Tibial nerve (tissue), 4 donors: ENCODE measurements at regions not wholly inside any gene's neighbourhood (a gene's known extent, or its start where the extent isn't known, plus 50 kb on each side); places are given as distances from the start of the nearest gene placed in this dataset.

Experiments
- EP300 ChIP-seq, 2 donors: sonication (generic); formaldehyde crosslinking; IDR thresholded peaks; one replicate each; pipeline ENCODE4 v1.6.1; 2017; ENCODE audit warnings: antibody characterized with exemption in 2 of 2, mild to moderate bottlenecking in 1 of 2
- POLR2A ChIP-seq, 2 donors: fragments of 450-650 bp; IDR thresholded peaks; one replicate each; pipeline ENCODE4 v1.6.1; 2017; ENCODE audit warnings: antibody characterized with exemption in 2 of 2, mild to moderate bottlenecking in 2 of 2, moderate library complexity in 2 of 2
- TF ChIP-seq, protein P1 (sequence below), 5 experiments: fragments of 200-600 bp in 3 of 5; fragments of 450-650 bp in 2 of 5; sonication (generic) in 3 of 5; IDR thresholded peaks; one replicate each; pipeline ENCODE4 v1.5.1; 2016 to 2019; ENCODE audit warnings: antibody characterized with exemption in 5 of 5, mild to moderate bottlenecking in 3 of 5, moderate library complexity in 2 of 5

DNA sequence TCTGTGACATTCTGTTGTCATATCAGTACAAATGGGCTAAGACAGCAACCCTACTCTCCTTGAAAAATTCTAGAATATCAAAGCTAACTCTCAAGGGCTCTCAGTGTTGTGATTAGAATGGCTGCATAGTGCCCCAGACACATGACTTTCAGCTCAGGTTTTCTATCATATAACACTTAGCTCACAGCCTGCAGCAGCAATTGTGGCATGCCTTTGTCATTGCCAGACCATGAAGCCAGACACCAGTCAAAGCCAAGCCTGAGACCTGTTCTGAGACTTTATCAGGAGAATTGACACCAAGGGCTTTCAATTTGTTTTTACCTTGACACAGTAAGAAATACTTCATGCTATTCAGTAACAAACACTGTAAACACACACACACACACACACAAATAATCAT, 159.0 kb upstream of the SNX2 start:
- TF ChIP-seq EP300 (IDR thresholded peaks at IDR 0.05) = no peak
- TF ChIP-seq, protein P1, sequence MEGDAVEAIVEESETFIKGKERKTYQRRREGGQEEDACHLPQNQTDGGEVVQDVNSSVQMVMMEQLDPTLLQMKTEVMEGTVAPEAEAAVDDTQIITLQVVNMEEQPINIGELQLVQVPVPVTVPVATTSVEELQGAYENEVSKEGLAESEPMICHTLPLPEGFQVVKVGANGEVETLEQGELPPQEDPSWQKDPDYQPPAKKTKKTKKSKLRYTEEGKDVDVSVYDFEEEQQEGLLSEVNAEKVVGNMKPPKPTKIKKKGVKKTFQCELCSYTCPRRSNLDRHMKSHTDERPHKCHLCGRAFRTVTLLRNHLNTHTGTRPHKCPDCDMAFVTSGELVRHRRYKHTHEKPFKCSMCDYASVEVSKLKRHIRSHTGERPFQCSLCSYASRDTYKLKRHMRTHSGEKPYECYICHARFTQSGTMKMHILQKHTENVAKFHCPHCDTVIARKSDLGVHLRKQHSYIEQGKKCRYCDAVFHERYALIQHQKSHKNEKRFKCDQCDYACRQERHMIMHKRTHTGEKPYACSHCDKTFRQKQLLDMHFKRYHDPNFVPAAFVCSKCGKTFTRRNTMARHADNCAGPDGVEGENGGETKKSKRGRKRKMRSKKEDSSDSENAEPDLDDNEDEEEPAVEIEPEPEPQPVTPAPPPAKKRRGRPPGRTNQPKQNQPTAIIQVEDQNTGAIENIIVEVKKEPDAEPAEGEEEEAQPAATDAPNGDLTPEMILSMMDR (IDR thresholded peaks at IDR 0.05) = no peak
- no peak for TF ChIP-seq POLR2A (IDR thresholded peaks at IDR 0.05)
